ENCODE measurements at regions not wholly inside any gene's neighbourhood (a gene's known extent, or its start where the extent isn't known, plus 50 kb on each side); places are given as distances from the start of the nearest gene placed in this dataset.

DNA sequence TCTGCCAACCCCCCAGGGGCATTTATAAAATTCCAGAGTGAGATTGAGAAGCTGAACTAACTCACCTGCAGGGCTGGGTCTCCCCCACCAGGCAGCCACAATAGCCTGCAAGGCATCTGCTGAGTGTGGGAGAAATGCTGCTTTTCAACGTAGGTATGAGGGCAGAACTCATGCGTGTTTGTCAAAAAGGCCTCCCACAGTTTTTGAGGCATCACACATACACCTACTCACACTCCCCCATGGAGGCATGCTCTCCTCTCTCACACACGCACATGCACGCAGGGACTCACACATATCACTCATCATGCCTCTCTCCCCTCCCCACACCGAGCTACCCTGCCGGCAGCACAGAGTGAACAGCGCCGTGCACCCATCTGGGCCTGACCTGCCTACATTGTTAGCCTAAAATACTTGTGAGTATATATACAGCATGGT lies 390.5 kb downstream of the FGF9 start:
- TF ChIP-seq, protein P1, sequence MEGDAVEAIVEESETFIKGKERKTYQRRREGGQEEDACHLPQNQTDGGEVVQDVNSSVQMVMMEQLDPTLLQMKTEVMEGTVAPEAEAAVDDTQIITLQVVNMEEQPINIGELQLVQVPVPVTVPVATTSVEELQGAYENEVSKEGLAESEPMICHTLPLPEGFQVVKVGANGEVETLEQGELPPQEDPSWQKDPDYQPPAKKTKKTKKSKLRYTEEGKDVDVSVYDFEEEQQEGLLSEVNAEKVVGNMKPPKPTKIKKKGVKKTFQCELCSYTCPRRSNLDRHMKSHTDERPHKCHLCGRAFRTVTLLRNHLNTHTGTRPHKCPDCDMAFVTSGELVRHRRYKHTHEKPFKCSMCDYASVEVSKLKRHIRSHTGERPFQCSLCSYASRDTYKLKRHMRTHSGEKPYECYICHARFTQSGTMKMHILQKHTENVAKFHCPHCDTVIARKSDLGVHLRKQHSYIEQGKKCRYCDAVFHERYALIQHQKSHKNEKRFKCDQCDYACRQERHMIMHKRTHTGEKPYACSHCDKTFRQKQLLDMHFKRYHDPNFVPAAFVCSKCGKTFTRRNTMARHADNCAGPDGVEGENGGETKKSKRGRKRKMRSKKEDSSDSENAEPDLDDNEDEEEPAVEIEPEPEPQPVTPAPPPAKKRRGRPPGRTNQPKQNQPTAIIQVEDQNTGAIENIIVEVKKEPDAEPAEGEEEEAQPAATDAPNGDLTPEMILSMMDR (IDR thresholded peaks at IDR 0.05) = no peak
- TF ChIP-seq POLR2A (IDR thresholded peaks at IDR 0.05) = no peak

Measured in lower leg skin (tissue), 3 donors.